Fibroblast of skin of scalp (primary cell): ENCODE measurements at regions not wholly inside any gene's neighbourhood (a gene's known extent, or its start where the extent isn't known, plus 50 kb on each side); places are given as distances from the start of the nearest gene placed in this dataset.
A peak's percentile ranks its signal among the peaks of the same experiment; 100 is the strongest.
"Not testable (repeated sequence)": the region's sequence is repeated elsewhere in the genome, so short reads cannot be mapped to it uniquely, and the experiment has no call there.

Source experiments
- DNase-seq: peaks from one replicate; pipeline ENCODE4 v3.0.0-alpha.2; 2013

DNA sequence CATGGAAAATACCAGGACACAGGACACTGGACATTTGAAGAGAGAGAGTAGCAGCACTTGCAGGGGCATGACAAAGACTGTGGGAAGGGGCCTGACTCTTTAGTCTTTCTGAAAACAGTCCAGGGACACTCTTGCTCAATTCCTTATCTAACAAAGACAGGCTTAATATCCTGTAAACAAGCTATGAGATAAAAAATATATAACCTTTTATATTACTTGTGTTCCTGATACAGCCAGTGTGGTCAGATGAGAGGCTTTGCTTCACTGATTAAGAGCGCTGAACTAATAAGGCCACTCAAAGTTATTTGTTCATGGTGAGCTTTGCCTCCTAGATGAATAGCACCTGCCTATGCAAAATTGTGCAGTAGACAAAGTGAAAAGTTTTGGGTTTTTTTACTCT is 518.7 kb downstream of the LRRC70 start:
- no peak for DNase-seq

DNA sequence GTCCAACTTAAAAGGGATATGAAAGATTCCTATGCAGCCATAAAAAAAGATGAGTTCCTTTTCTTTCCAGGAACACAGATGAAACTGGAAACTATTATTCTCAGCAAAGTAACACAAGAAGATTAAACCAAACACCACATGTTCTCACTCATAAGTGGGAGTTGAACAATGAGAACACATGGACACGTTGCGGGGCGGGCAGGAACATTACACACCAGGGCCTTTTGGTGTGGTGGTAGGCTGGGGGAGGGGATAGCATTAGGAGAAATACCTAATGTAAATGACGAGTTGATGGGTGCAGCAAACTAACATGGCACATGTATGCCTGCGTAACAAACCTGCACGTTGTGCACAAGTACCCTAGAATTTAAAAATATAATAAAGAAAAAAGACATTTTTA is 516.1 kb downstream of the LRRC70 start:
- no peak for DNase-seq

DNA sequence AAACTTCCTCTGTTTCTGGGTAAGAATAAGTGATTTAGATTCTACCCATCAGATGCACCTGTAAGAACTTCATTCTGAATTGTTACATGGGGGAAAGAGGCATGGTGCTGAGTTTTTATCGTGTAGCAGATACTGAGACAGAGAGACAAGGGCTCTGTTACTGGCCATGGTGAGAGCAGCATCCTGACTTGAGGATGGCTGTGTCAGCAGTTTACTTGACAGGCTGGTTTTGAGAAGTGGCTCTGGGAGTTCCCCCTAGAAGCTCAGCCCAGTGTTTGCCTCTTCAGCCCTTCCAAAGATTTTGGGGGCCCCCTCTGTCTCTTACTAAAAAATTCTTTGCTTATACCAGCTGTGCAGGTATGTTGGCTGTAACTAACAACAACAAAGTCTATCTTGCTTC is 510.5 kb downstream of the LRRC70 start:
- no peak for DNase-seq

DNA sequence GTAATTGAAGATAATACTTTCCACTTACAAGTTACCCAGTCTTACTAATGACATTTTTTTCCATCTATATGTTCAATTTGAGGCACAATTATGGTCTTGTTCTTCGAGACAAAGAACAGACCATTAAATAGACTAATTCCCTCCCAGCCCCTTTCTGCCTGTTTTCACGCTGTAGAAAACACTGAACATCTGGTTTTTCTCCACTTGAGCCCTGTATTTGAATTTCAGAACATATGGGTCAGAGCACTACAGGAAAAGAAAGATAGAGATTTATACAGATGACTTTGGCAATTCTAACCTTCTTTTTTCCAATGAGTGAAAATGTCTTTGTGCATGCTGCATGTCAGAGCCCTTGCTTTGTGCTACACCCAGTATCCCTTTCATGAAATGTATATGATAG is 506.9 kb downstream of the LRRC70 start:
- DNase-seq = no peak

DNA sequence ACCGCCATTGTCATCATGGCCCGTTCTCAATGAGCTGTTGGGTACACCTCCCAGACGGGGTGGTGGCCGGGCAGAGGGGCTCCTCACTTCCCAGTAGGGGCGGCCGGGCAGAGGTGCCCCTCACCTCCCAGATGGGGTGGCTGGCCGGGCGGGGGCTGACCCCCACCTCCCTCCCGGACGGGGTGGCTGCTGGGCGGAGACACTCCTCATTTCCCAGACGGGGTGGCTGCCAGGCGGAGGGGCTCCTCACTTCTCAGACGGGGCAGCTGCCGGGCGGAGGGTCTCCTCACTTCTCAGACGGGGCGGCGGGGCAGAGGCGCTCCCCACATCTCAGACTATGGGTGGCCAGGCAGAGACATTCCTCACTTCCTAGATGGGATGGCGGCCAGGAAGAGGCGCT is 505.1 kb downstream of the LRRC70 start:
- DNase-seq = not testable (repeated sequence)

DNA sequence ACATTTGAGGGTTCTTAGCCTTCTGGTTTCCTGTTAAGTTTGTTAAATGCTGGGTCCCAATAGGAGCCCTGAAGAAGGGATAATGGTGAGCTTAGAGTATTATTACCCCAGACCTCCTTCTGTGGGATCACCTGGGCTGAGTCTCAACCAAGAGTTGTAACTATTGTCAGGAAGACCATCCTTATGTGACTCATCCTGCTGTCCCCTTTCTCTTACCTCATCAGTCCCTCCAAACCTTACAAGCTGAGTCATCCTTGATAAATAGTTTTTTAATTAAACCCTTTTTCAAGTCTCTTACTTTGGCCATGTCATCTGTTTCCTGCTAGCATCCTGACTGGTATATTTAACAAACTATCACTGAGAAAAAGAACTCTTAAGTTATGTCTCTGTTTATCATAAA is 502.8 kb downstream of the LRRC70 start:
- no peak for DNase-seq

DNA sequence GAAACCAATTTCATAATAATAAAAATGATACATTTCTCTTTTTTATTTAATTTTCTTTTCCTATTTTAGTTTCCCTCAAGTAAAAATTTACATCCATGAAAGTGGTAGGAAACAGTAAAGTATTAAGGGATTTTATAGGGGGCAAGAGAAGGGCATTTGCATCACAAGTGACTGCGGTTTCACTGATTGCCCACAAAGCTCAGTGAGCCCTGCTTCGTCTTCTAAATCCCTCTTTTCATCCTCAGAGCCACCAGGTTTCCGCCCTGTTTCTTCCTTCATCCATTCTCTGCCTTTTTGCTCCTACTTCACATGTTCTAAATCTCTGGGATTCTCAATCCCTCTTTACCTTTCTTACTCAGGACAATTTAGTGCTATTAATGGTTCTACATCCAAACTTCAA is 491.4 kb downstream of the LRRC70 start:
- no peak for DNase-seq

DNA sequence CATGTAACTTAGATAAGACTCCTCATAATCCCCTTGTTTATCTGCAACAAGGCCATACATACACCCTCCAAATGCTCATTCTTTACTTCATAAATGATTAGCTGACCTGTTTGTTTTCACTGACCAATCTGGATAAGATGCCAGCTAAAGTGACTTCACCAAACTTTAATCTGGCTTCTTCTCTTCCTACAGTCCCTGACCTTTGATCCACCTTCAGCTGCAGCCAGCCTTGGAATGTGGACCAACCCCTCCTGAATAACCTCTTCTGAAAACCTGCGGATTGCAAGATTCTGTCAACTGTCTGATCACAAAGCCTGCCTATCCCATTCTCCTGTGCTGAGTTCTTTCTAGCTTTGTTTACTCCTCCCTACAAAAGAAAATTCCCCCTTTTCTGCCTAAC is 476.8 kb downstream of the LRRC70 start:
- DNase-seq = no peak

DNA sequence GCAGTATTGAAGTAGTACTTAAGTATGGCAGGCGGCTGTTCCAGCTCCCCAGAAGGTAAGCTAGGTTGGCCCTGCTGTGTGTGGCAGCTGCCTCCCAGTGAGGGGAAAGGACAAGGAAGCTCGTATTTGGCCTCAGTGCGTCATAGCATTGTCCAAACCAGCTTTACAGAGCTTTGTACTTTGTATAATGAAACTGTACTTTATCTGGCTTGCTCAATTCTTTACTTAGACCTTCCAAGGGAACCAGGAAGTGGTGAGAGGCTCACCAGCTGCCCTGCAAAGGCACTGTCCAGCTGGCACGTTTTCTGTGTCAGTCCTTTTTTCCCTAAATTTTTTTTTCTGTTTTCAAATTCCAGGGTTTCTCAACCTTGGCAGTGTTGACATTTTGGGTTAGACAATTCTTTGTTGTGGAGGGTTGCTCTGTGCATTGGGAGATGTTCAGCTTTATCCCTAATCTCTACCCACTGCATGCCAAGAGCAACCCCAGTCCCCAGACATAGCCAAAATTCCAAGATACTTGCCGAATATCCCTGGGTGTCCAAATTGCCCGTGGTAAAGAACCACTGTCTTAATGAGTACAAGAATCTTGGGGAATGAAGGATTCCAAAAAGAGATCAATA is 474.5 kb downstream of the LRRC70 start:
- DNase-seq = no peak

DNA sequence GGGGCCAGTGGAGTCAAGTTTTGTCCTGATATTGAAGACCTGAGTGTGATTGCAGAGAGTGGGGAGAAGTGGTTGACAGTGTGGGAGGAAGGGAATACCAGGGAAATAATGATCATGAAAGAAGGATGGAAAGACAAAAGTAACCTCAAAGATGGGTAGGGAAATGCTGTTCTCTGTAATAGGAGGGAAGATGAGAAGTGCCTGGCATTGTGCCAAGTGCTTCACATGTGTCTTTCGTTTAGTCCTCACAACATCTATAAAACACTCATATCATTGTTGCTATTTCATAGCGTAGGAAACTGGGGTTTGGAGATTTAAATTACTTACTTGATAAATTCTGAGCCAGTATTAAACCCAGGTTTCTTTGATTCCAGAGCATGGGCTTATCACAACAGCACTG is 472.3 kb downstream of the LRRC70 start:
- peak; percentile 1 for DNase-seq

DNA sequence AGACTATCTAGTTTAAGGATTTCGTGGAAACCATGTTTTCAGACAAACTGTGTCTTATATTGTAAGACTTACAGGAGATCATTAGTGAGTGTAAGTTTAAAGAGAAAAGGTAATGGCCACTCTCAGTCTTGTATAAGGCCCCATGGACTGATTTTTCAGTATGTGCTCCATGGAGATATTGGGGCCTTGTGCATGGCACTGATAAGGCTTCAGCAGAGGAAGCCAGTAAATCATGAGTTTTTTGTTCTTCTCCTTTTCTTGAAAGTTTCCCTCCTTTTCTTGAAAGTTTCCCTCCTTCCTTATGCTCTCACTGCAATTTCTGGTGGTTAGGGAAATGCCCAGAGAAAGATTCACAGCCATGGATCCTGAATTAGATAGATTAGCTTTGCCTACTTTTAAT is 471.3 kb downstream of the LRRC70 start:
- no peak for DNase-seq

DNA sequence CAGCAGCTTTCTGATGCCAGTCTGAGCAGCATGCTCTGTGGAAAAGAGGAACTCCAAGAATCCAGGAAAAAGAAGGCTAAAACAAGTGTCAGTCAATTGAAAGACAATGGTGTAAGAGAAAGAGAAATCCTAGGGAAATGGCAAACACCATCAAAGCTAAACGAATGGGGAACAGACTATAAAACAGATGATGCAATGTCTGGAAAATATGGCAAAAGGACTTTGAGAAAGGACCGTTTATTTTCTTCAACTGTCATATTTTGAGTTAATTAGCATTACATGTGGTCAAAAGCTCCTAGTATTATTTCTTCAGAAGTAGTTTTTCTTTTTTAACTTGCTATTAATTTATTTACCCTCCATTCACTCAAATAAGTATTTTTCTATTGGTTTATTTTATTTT is 465.2 kb downstream of the LRRC70 start:
- peak; percentile 0 for DNase-seq

DNA sequence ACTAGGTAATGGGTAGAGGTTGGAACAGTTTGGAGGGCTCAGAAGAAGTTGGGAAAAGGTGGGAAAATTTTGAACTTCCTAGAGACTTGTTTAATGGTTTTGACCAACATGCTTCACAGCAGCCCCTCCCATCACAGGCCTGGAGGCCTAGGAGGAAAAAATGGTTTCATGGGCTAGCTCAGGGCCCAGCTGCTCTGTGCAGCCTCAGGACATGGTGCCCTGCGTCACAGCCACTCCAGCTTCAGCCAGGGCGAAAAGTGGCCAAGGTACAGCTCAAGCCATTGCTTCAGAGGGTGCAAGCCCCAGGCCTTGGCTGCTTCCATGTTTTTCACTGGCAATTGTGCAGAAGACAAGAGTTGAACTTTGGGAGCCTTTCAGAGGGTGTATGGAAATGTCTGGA is 453.7 kb downstream of the LRRC70 start:
- no peak for DNase-seq

DNA sequence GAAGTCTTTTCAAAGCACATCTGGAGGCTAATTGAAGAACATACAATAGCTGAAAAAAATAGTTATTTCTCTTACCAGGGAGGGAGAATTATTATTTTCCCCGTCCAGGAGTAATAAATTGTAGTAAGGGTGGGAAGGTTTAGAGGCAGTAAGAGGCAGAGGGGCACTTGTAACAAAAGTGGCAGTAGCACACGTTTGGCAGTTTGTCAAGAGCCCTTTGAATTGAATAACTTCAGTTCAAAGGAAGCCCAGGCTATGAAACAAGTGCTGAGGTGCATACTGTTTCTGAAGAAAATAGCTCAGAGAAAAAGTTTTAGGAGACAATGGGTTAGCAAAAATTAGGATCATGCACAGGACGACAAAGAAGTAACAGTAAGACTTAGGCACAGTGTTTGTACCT is 451.3 kb downstream of the LRRC70 start:
- no peak for DNase-seq

DNA sequence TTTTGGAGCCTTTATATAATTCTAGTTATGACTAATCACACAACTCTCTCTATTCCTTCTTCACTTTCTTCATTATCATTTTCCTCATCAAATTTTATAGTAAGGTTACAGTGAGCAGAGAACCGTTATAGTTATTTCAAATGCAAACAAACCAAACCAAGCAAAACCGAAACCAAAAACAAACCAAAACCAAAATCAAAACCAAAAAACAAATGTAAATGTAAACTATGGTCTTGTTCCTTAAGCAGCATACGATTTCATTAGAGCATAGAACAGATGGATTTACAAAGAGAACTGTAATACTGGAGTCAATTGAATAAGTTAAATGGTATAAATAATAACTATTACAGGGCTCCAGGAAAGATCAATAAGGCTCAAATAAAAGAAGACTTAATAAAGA is 447.1 kb downstream of the LRRC70 start:
- no peak for DNase-seq

DNA sequence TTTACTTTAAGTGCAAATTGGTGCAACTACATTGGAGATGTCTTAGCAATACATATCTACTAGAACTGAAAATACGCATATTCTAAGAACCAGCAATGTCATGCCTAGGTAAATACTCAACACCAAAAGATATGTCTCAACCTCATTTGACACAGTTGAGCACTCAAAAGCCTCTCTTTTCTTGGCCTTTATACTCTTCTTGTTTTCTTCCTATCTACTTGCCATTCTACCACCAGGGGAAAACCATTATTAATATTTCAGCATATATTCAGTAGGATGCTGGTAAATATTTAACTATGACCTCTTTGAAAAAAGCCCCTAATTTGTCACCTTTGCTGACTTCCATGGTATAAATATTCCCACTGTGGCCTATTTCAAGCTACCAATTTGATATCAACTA is 443.8 kb downstream of the LRRC70 start:
- DNase-seq = no peak

DNA sequence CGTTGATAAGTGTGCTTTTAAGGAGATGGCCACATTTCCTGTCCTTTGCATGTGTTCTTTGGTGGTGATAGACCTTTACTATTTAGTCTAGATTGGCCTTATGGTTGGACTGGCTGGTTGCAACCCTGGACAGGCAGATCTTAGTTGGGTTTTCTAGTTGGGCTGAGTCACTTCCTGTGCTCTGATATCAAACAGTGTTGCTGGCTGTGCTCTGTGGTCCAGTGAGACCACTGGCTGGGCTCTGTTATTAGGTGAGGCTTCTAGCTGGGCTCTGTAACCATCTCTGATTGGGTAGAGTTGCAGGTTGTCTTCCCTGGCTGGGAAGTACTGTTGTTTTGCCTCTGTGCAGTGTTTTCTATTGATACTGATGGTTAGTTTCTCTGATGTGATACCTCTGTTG is 432.5 kb downstream of the LRRC70 start:
- DNase-seq = no peak

DNA sequence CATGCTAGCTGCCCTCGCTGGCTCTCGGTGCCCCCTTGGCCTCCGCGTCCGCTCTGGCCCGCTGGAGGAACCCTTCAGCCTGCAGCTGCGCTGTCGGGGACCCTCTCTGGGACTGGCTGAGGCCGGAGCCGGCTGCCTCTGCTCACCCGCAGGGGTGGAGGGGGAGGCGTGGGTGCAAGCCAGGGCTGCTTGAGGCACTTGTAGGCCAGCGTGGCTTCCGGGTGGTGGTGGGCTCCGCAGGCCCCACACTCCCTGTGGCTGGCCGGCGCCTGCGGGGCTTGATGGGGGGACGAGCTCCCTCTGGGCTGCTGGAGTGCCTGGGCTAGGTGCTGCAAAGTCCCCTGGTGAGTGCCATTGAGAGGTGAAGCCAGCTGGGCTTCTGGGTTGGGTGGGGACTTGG is 429.6 kb downstream of the LRRC70 start:
- DNase-seq = no peak

DNA sequence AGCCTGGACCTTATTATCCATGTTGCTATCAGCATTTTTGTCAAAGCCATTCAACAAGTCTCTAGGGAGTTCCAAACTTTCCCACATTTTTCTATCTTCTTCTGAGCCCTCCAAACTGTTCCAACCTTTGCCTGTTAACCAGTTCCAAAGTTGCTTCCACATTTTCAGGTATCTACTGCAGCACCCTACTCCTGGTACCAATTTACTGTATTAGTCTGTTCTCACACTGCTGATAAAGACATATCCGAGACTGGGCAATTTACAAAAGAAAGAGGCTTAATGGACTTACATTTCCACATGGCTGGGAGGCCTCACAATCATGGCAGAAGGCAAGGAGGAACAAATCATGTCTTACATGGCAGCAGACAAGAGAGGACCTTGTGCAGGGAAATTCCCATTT is 416.2 kb downstream of the LRRC70 start:
- DNase-seq = not testable (repeated sequence)

DNA sequence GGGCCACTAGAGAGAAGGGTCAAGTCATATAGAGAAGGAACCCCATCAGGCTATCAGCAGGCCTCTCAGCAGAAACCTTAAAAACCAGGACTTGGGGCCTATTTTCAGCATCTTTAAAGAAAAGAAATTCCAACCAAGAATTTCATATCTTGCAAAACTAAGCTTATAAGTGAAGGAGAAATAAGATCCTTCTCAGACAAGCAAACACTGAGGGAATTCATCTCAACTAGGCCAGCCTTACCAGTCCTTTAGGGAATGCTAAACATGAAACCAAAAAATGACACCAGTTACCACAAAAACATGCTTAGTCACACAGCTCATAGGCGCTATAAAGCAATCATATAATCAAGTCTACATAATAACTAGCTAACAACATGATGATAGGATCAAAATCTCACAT is 407.1 kb downstream of the LRRC70 start:
- no peak for DNase-seq

DNA sequence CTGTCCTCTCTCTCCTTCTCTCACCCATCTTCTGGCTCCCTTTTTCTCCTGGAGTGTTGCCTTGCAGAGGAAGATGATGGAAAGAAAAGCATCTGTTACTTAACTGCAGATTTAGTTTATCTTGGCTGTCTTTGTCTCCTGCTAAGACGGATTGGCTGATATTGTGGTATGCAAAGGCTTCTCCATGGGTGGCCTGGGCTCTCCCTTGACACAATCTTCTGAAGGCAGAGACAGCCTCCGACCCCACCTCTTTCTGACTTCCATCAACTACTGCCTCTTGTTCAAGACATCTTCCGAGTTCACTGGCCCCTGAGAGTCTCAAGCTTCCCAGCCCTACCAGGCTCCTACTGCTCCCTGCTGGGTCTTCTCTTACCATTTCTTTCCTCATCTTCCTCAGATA is 403.7 kb downstream of the LRRC70 start:
- DNase-seq = no peak

DNA sequence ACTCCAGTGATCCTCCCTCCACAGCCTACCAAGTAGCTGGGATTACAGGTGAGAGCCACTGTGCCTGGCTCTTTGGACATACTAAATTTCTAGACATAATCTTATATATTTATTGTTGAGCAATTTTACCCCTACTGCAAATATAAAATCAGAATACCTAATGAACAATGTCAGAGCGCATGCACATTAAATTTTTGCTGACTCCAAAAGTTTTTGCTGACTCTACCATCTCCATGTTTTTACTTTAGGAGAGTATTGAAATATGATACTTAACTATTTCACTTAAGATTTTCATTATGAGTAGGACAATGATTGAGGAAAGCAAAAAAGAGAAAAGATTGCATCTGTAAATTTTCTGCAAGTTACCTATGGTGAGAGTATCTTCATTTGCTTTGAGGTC is 402.3 kb downstream of the LRRC70 start:
- DNase-seq = no peak

DNA sequence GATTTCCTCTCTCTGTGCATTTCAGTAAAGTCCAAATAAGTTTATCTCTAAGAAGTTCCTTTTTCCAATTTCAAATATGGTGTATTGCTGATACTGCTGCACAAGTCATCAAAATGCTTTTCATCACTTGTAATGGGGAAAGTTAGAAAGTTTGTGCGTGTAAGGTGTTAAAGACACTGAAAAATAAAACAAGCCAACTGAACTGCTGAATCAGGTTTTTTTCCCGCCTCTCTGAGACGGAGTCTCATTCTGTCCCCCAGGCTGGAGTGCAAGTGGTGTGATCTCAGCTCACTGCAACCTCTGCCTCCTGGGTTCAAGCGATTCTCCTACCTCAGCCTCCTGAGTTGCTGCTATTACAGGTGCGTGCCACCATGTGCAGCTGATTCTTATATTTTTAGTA is 400.9 kb downstream of the LRRC70 start:
- no peak for DNase-seq

DNA sequence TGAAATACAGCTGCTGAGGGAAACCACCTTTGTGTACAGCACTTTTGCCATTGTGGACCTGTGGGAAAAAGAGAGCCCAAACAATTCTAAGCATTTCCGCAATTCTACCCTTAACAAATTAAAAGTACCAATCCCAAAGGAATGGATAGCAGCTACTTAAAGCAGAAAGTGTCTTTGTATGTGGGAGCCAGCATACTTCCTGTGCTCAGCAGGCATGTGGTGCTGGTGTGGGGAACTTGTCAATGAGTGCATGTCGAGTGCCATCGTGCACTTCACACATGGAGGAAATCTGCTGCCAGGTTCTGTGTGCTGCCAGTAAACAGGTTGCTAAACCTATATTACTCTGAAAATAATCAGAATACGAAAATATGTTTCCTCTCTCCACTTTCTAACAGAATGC is 399.0 kb downstream of the LRRC70 start:
- DNase-seq = no peak

DNA sequence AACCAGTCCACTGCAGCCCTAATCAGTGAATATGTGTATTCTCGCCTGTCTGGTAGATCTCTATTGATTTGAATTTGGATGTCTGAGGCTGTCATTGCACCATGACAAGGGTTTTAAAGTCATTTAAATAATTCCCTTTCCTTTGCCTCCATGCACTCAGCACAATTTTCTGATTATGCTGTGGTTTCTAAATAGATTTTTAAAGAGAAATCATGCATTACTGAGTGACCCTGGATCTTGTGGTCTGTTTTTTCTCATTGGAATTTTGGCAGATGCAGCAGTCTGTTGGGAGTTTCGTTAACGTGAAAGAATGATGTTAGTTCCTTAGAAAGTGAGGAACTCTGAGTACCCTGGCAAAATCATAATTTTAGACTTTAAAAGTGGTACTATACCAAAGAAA is 396.0 kb downstream of the LRRC70 start:
- no peak for DNase-seq
